Activated naive CD8-positive, alpha-beta T cell treated with anti-CD3 and anti-CD28 coated beads, Interleukin-2, amount 10 ng/mL, durations not matched to agents 7 days and 5 days (primary cell): ENCODE measurements at regions not wholly inside any gene's neighbourhood (a gene's known extent, or its start where the extent isn't known, plus 50 kb on each side); places are given as distances from the start of the nearest gene placed in this dataset.

Experiments
- ATAC-seq: fragments of 150-1000 bp; cut with Tn5 transposase; one replicate; pipeline ENCODE4 v1.10.0; 2021; ENCODE audit warnings: low read depth, moderate library complexity
- POLR2A ChIA-PET: fragments of 350-600 bp; sonication (Branson Sonifier 250); formaldehyde crosslinking; loops from one replicate; lab custom pipeline; 2021; ENCODE audit warnings: antibody characterized with exemption; lab: Charles Lee
- DNase-seq: peaks from one replicate; pipeline ENCODE4 v3.0.0; 2021
- H3K27ac Mint-ChIP-seq: one replicate; pipeline ENCODE4 v1.8.0; 2022; ENCODE audit warnings: mild to moderate bottlenecking, mixed read lengths
- H3K27me3 Mint-ChIP-seq: one replicate; pipeline ENCODE4 v1.8.0; 2022; ENCODE audit warnings: mild to moderate bottlenecking, moderate library complexity, mixed read lengths
- H3K36me3 Mint-ChIP-seq: one replicate; pipeline ENCODE4 v1.8.0; 2021; ENCODE audit warnings: mild to moderate bottlenecking, mixed read lengths
- H3K4me1 Mint-ChIP-seq: one replicate; pipeline ENCODE4 v1.8.0; 2021; ENCODE audit warnings: mixed read lengths
- H3K4me3 Mint-ChIP-seq: one replicate; pipeline ENCODE4 v1.8.0; 2022; ENCODE audit warnings: mild to moderate bottlenecking, moderate library complexity, mixed read lengths
- H3K9me3 Mint-ChIP-seq: one replicate; pipeline ENCODE4 v1.8.0; 2021; ENCODE audit warnings: mixed read lengths

DNA sequence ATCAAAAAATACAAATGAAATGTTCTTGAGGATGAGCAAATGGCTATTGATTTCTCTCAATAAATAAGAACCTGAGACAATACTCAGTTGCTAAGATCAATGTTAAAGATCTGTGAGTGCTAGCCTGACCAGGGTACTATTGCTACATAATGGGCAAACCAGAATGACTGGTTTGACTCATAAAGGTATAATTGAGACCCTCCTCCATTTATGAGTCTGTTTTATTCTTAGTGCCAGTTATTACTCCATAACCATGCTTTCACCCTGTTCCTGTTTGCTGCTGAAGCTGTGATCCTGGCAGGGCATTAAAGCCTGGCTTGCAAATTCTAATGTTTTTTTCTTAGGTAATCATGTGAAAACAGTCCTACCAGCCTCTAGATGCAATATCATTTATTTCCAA is 56.6 kb upstream of the PPM1B start:
- Mint-ChIP-seq H3K27ac (no peak overlapping the region), H3K4me3 (no peak overlapping the region), H3K36me3 (no peaks in the 10 kb centered on the region), H3K9me3 (no peaks in the 10 kb centered on the region), H3K4me1 (peaks cover 7% of the 10 kb centered on the region), H3K27me3 (no peaks in the 10 kb centered on the region)
- ATAC-seq: no peak
- no peak for DNase-seq
- POLR2A ChIA-PET: no interaction called here

DNA sequence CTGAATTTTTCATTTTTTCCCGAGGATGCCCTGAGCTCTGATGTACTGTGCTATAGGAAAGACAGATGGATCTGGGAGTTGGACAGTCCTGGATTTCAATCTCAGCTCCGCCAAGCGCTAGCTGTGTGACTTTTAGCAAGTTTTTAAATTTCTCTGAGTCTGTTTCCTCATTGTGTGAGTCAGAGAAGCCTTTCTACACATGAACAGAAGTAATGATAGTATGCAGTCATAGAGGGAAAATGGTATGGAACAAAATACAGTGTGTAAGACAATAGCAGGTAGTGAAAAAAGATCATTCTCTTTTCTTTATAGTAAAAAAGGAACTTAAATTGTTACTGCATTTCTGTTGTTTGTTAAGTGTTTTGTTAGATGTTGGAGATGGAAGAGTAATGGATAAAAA is 52.4 kb upstream of the PPM1B start:
- Mint-ChIP-seq H3K4me3 (no peak overlapping the region), H3K4me1 (peaks cover 9% of the 10 kb centered on the region), H3K27me3 (no peaks in the 10 kb centered on the region), H3K36me3 (no peaks in the 10 kb centered on the region), H3K9me3 (no peaks in the 10 kb centered on the region), H3K27ac (no peak overlapping the region)
- DNase-seq (no peak), ATAC-seq (no peak)
- POLR2A ChIA-PET: no interaction called here

DNA sequence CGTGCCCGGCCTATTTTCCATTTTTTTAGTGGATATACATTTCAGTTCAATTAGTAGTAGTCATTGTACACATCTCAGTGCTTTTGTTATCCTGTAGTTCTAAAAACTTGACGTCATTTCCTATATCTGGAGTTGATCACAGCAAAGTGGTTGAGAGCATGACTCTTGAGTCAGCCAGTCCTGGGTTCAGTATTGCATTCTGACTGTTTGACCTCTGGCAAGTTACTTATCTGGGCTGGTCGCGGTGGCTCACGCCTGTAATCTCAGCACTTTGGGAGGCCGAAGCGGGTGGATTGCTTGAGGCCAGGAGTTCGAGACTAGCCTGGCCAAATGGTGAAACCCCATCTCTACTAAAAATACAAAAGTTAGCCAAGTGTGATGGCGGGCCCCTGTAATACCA is 50.4 kb upstream of the PPM1B start:
- Mint-ChIP-seq H3K4me3 (no peak overlapping the region), H3K4me1 (peaks cover 12% of the 10 kb centered on the region), H3K9me3 (no peaks in the 10 kb centered on the region), H3K36me3 (no peaks in the 10 kb centered on the region), H3K27me3 (no peaks in the 10 kb centered on the region), H3K27ac (no peak overlapping the region)
- no peak for ATAC-seq
- DNase-seq: no peak
- POLR2A ChIA-PET: no interaction called here
